Panc1 (cell line): ENCODE measurements at regions not wholly inside any gene's neighbourhood (a gene's known extent, or its start where the extent isn't known, plus 50 kb on each side); places are given as distances from the start of the nearest gene placed in this dataset.

ENCODE experiments used
- POLR2AphosphoS5 ChIP-seq: IDR thresholded peaks from 2 replicates; pipeline ENCODE4 v1.6.1; 2012; ENCODE audit warnings: mild to moderate bottlenecking, low read depth, low read length, moderate library complexity
- TF ChIP-seq, protein P1 (sequence below): fragments of 450-650 bp; IDR thresholded peaks from 2 replicates; pipeline ENCODE4 v1.5.1; 2017; ENCODE audit warnings: mild to moderate bottlenecking
- TF ChIP-seq, protein P2 (sequence below), 2 experiments: IDR thresholded peaks; 2 replicates each; pipeline ENCODE4 v1.6.1; 2011 to 2012; ENCODE audit warnings: low read depth in 2 of 2, control low read depth in 1 of 2, low read length in 1 of 2, mild to moderate bottlenecking in 1 of 2, moderate library complexity in 1 of 2; ENCODE audit not compliant: insufficient read depth in 1 of 2

DNA sequence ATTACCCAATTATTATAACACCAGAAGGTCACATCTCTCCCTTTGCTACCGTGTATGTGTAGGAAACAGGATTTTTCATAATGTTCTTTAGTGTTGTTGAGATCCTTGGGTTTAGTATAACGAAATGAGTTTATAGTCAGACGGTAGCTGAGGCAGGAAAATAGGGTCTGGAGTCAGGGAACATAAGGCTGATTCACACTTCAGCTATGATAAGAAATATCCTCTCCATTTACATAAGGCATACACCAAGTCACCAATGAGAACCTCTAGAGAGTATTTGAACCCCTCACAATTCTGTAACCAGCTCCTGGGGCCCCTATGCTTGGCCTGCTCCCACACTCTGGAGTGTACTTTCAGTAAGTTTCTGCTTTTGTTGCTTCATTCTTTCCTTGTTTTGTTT, 58.9 kb upstream of the ANKH start:
- TF ChIP-seq, protein P1, sequence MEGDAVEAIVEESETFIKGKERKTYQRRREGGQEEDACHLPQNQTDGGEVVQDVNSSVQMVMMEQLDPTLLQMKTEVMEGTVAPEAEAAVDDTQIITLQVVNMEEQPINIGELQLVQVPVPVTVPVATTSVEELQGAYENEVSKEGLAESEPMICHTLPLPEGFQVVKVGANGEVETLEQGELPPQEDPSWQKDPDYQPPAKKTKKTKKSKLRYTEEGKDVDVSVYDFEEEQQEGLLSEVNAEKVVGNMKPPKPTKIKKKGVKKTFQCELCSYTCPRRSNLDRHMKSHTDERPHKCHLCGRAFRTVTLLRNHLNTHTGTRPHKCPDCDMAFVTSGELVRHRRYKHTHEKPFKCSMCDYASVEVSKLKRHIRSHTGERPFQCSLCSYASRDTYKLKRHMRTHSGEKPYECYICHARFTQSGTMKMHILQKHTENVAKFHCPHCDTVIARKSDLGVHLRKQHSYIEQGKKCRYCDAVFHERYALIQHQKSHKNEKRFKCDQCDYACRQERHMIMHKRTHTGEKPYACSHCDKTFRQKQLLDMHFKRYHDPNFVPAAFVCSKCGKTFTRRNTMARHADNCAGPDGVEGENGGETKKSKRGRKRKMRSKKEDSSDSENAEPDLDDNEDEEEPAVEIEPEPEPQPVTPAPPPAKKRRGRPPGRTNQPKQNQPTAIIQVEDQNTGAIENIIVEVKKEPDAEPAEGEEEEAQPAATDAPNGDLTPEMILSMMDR: no peak
- TF ChIP-seq, protein P2, sequence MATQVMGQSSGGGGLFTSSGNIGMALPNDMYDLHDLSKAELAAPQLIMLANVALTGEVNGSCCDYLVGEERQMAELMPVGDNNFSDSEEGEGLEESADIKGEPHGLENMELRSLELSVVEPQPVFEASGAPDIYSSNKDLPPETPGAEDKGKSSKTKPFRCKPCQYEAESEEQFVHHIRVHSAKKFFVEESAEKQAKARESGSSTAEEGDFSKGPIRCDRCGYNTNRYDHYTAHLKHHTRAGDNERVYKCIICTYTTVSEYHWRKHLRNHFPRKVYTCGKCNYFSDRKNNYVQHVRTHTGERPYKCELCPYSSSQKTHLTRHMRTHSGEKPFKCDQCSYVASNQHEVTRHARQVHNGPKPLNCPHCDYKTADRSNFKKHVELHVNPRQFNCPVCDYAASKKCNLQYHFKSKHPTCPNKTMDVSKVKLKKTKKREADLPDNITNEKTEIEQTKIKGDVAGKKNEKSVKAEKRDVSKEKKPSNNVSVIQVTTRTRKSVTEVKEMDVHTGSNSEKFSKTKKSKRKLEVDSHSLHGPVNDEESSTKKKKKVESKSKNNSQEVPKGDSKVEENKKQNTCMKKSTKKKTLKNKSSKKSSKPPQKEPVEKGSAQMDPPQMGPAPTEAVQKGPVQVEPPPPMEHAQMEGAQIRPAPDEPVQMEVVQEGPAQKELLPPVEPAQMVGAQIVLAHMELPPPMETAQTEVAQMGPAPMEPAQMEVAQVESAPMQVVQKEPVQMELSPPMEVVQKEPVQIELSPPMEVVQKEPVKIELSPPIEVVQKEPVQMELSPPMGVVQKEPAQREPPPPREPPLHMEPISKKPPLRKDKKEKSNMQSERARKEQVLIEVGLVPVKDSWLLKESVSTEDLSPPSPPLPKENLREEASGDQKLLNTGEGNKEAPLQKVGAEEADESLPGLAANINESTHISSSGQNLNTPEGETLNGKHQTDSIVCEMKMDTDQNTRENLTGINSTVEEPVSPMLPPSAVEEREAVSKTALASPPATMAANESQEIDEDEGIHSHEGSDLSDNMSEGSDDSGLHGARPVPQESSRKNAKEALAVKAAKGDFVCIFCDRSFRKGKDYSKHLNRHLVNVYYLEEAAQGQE (IDR thresholded peaks at IDR 0.05; ENCODE audit: insufficient read depth in 1 of 2, low read depth in 2 of 2, low read length in 1 of 2): no peak
- TF ChIP-seq POLR2AphosphoS5: no peak
